ENCODE measurements at regions not wholly inside any gene's neighbourhood (a gene's known extent, or its start where the extent isn't known, plus 50 kb on each side); places are given as distances from the start of the nearest gene placed in this dataset.
A peak's percentile ranks its signal among the peaks of the same experiment; 100 is the strongest.

DNA sequence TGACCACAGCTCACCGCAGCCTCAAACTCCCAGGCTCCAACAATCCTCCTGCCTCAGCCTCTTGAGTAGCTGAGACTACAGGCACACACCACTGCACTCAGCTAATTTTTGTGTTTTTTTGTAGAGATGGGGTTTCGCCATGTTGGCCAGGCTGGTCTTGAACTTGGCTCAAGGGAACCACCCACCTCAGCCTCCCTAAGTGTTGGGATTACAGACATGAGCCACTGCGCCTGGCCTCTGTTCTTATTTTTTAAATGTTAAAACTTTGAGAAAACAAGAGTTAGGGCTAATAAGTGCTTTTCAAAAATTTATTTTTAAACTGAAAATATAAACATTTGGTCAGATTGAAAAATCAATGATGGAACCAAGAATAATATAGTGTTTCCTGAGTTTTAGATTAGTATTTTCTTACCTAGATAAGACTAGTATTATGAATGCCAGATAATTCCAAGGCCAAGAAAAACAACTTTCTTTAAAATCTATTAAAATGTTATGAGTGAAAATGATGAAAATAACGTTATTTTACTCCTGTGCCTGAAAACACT, 66.2 kb upstream of the S1PR1 start:
- Histone ChIP-seq H3K4me3 (ENCODE audit: low read length, poor library complexity, severe bottlenecking) (no peak overlapping the region), H3F3A (ENCODE audit: low read depth) (no peaks in the 10 kb centered on the region), H3K79me2 (ENCODE audit: insufficient read depth, low read length) (no peaks in the 10 kb centered on the region)

DNA sequence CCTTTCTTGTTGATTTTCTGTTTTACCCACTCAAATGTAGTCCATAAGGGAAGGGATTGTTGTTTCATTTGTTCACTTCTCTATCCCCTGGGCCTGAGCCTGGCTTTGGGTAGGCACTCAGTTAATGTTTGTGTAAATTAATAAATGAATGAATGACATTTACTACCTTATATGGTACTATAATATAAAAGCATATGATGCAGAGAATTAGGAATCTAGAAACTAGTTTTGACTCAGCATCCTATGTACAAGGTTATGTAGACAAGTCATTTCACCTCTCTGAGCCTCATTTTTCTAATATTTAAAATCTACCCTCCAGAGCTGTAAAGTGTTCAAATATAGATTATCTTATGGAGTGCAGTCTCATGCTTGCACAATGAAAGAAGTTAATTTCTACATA, 68.9 kb upstream of the S1PR1 start:
- H3K9me2 ChIP-seq (replicated peaks; ENCODE audit: low read depth, low read length): no peaks in the 10 kb centered on the region

More for the DNA sequence above, 66.2 kb upstream of the S1PR1 start:
- no peaks in the 10 kb centered on the region for H3K9me2 ChIP-seq (replicated peaks; ENCODE audit: low read depth, low read length)
- TF ChIP-seq, protein P1, sequence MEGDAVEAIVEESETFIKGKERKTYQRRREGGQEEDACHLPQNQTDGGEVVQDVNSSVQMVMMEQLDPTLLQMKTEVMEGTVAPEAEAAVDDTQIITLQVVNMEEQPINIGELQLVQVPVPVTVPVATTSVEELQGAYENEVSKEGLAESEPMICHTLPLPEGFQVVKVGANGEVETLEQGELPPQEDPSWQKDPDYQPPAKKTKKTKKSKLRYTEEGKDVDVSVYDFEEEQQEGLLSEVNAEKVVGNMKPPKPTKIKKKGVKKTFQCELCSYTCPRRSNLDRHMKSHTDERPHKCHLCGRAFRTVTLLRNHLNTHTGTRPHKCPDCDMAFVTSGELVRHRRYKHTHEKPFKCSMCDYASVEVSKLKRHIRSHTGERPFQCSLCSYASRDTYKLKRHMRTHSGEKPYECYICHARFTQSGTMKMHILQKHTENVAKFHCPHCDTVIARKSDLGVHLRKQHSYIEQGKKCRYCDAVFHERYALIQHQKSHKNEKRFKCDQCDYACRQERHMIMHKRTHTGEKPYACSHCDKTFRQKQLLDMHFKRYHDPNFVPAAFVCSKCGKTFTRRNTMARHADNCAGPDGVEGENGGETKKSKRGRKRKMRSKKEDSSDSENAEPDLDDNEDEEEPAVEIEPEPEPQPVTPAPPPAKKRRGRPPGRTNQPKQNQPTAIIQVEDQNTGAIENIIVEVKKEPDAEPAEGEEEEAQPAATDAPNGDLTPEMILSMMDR (conservative IDR thresholded peaks at IDR 0.05; ENCODE audit: low read length): no peak
- TF ChIP-seq EZH2phosphoT487 (IDR thresholded peaks at IDR 0.05; ENCODE audit: borderline replicate concordance): no peak
- H2AFZ ChIP-seq (ENCODE audit: low read length): no peak overlapping the region
- H3K36me3 ChIP-seq (ENCODE audit: insufficient read depth, low read length): no peaks in the 10 kb centered on the region
- no peak overlapping the region for H3K9ac ChIP-seq (ENCODE audit: low read depth, low read length, poor library complexity, severe bottlenecking)
- no peaks in the 10 kb centered on the region for H3K4me1 ChIP-seq (ENCODE audit: insufficient read depth, low read length, poor library complexity, severe bottlenecking)
- H3K9me3 ChIP-seq (ENCODE audit: insufficient read depth, low read depth, low read length): no peaks in the 10 kb centered on the region
- no peaks in the 10 kb centered on the region for H3K27me3 ChIP-seq (ENCODE audit: insufficient read depth, low read length, poor library complexity, severe bottlenecking)
- no peak overlapping the region for H3K4me2 ChIP-seq (ENCODE audit: low read depth, low read length, poor library complexity, severe bottlenecking)
- no peaks in the 10 kb centered on the region for H4K20me1 ChIP-seq (ENCODE audit: insufficient read depth, low read length, poor library complexity, severe bottlenecking)

DNA sequence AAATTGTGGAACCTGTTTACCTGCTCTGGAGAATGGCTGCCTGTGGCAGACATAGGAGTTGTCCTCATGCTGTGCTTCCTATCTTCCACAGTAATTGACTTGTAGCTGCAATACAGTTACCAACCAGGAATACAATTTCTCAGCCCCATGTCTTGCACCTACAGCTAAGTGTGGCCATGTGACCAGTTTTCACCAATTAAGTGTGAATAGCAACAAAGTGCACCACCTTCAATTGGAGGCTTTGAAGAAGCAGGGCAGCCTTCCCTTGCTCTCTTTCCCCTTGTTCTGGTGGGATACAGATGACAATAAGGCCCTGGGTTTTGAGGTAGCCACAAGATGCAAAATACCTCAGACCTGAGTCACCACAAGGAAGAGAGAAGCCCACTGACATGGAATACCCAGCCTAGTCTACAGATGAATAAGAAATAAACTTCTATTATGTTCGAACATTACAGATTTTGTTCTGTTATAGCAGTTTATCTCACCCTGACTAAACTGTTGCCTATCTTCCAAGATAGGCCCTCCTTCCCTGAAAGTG, 70.2 kb upstream of the S1PR1 start:
- H3K9ac ChIP-seq (ENCODE audit: low read depth, low read length, poor library complexity, severe bottlenecking): no peak overlapping the region
- H3K9me2 ChIP-seq (replicated peaks; ENCODE audit: low read depth, low read length): no peaks in the 10 kb centered on the region
- peaks cover 21% of the 10 kb centered on the region for H3K4me1 ChIP-seq (ENCODE audit: insufficient read depth, low read length, poor library complexity, severe bottlenecking)
- no peaks in the 10 kb centered on the region for H3K79me2 ChIP-seq (ENCODE audit: insufficient read depth, low read length)
- H4K20me1 ChIP-seq (ENCODE audit: insufficient read depth, low read length, poor library complexity, severe bottlenecking): no peaks in the 10 kb centered on the region
- no peaks in the 10 kb centered on the region for H3K9me3 ChIP-seq (ENCODE audit: insufficient read depth, low read depth, low read length)
- no peak overlapping the region for H3K4me3 ChIP-seq (ENCODE audit: low read length, poor library complexity, severe bottlenecking)
- H3K36me3 ChIP-seq (ENCODE audit: insufficient read depth, low read length): no peaks in the 10 kb centered on the region
- H2AFZ ChIP-seq (ENCODE audit: low read length): peak overlapping the region; percentile 38; the same call in 1 of the 2 replicates
- TF ChIP-seq EZH2phosphoT487 (IDR thresholded peaks at IDR 0.05; ENCODE audit: borderline replicate concordance): no peak
- TF ChIP-seq, protein P1 (conservative IDR thresholded peaks at IDR 0.05; ENCODE audit: low read length): no peak
- no peaks in the 10 kb centered on the region for H3K27me3 ChIP-seq (ENCODE audit: insufficient read depth, low read length, poor library complexity, severe bottlenecking)
- no peak overlapping the region for H3K4me2 ChIP-seq (ENCODE audit: low read depth, low read length, poor library complexity, severe bottlenecking)
- H3F3A ChIP-seq (ENCODE audit: low read depth): no peaks in the 10 kb centered on the region

More for the DNA sequence above, 68.9 kb upstream of the S1PR1 start:
- Histone ChIP-seq H3K4me1 (ENCODE audit: insufficient read depth, low read length, poor library complexity, severe bottlenecking) (peaks cover 14% of the 10 kb centered on the region), H3K27me3 (ENCODE audit: insufficient read depth, low read length, poor library complexity, severe bottlenecking) (no peaks in the 10 kb centered on the region), H3K4me3 (ENCODE audit: low read length, poor library complexity, severe bottlenecking) (no peak overlapping the region), H4K20me1 (ENCODE audit: insufficient read depth, low read length, poor library complexity, severe bottlenecking) (no peaks in the 10 kb centered on the region), H2AFZ (ENCODE audit: low read length) (0 out of 2 replicates have a peak overlapping the region, but pooled peaks have one; percentile 9), H3K79me2 (ENCODE audit: insufficient read depth, low read length) (no peaks in the 10 kb centered on the region), H3K9ac (ENCODE audit: low read depth, low read length, poor library complexity, severe bottlenecking) (no peak overlapping the region), H3K9me3 (ENCODE audit: insufficient read depth, low read depth, low read length) (no peaks in the 10 kb centered on the region), H3K4me2 (ENCODE audit: low read depth, low read length, poor library complexity, severe bottlenecking) (no peak overlapping the region), H3F3A (ENCODE audit: low read depth) (no peaks in the 10 kb centered on the region), H3K36me3 (ENCODE audit: insufficient read depth, low read length) (no peaks in the 10 kb centered on the region)
- no peak for TF ChIP-seq EZH2phosphoT487 (IDR thresholded peaks at IDR 0.05; ENCODE audit: borderline replicate concordance)
- TF ChIP-seq, protein P1 (conservative IDR thresholded peaks at IDR 0.05; ENCODE audit: low read length): no peak
